Heart left ventricle (tissue), 16 donors: ENCODE measurements at regions not wholly inside any gene's neighbourhood (a gene's known extent, or its start where the extent isn't known, plus 50 kb on each side); places are given as distances from the start of the nearest gene placed in this dataset.

Experiments
- ATAC-seq, 4 donors: fragments of 200-7000 bp; cut with Tn5 transposase; one replicate each; pipeline ENCODE4 v1.9.1; 2020 to 2022; ENCODE audit warnings: moderate library complexity in 4 of 4, mild to moderate bottlenecking in 3 of 4, moderate number of reproducible peaks in 1 of 4
- DNase-seq, 5 donors: peaks; one replicate each; pipeline ENCODE4 v3.0.0-alpha.2; 2020
- H3K27ac ChIP-seq, 12 donors: fragments of 200-600 bp; sonication (generic) in 4 of 12; one replicate each; pipeline versions ENCODE4 v1.5.0 to v1.8.0; 2016 to 2022; ENCODE audit warnings: mild to moderate bottlenecking in 2 of 12
- H3K27me3 ChIP-seq, 9 donors: fragments of 200-600 bp; sonication (generic) in 2 of 9; one replicate each; pipeline versions ENCODE4 v1.5.1 to v1.8.0; 2016 to 2022; ENCODE audit warnings: mild to moderate bottlenecking in 3 of 9
- H3K36me3 ChIP-seq, 9 donors: fragments of 200-600 bp; sonication (generic) in 2 of 9; one replicate each; pipeline versions ENCODE4 v1.5.0 to v1.8.0; 2018 to 2022; ENCODE audit warnings: mild to moderate bottlenecking in 2 of 9
- H3K4me1 ChIP-seq, 12 donors: fragments of 200-600 bp; sonication (generic) in 4 of 12; one replicate each; pipeline versions ENCODE4 v1.5.0 to v1.8.0; 2016 to 2022; ENCODE audit warnings: mild to moderate bottlenecking in 3 of 12
- H3K4me3 ChIP-seq, 12 donors: fragments of 200-600 bp; sonication (generic) in 4 of 12; one replicate each; pipeline versions ENCODE4 v1.5.0 to v1.8.0; 2017 to 2022; ENCODE audit warnings: mild to moderate bottlenecking in 9 of 12, moderate library complexity in 4 of 12
- H3K9me3 ChIP-seq, 12 donors: fragments of 200-600 bp; sonication (generic) in 4 of 12; one replicate each; pipeline versions ENCODE4 v1.5.0 to v1.8.0; 2016 to 2022; ENCODE audit warnings: mild to moderate bottlenecking in 1 of 12
- POLR2A ChIP-seq, 2 donors: fragments of 450-650 bp; IDR thresholded peaks; one replicate each; pipeline ENCODE4 v1.6.1; 2017; ENCODE audit warnings: antibody characterized with exemption in 2 of 2, mild to moderate bottlenecking in 2 of 2, moderate library complexity in 2 of 2
- WGBS, 4 donors: extraction: QIAGEN DNeasy Blood & Tissue Kit in 2 of 4; methylation state at CpG; one replicate each; pipeline versions ENCODE4 v1.1.5 to v1.1.7; 2013 to 2018; 5-methylcytosine and 5-hydroxymethylcytosine counted together
- intact Hi-C, 10 donors: fragments of 100-400 bp; cut with DNase I; formaldehyde crosslinking; loops; one replicate each; pipeline versions ENCODE4 v1.11.1 to v1.14.2; 2022
- TF ChIP-seq, protein P1 (sequence below), 12 donors: fragments of 200-600 bp; sonication (generic) in 4 of 12; IDR thresholded peaks; one replicate each; pipeline versions ENCODE4 v1.5.0 to v1.8.0; 2018 to 2022; ENCODE audit warnings: antibody characterized with exemption in 12 of 12, mild to moderate bottlenecking in 5 of 12
- donor health status: ischemic (EF 13 %, LVEDD 7.1; RV severe dilation, severe dysfunction).
- donor health status: healthy with polysubstance abuse.
- donor health status: DM: no; HTN: yes; CAD: no.
- donor health status: DM: no; HTN: no; CAD: no.
- donor health status: ischemic (EF 25% LVEDD 6.9; RV normal size, moderate dysfunction).
- donor health status: ischemic (EF 25% LVEDD 5.7; RV mildly dilated, moderate dysfunction).
- donor health status: healthy.
- donor health status: DM: yes; HTN: yes; CAD: no.
- donor health status: ischemic (EF 35%, LVEDD 5.7; RV mildly dilated, moderate dysfunction).
- donor health status: nonischemic (EF 11% LVEDD 7.7; RV severe dilation, severe dysfunction).
- donor health status: DM: yes; HTN: yes; CAD: no.
- donor health status: PGD.
- donor health status: ischemic (EF 29% LVEDD 5.4; RV normal size, mild dysfunction).
- donor health status: nonischemic (EF 23%, LVEDD 6.1; RV moderate dilation, normal function).

DNA sequence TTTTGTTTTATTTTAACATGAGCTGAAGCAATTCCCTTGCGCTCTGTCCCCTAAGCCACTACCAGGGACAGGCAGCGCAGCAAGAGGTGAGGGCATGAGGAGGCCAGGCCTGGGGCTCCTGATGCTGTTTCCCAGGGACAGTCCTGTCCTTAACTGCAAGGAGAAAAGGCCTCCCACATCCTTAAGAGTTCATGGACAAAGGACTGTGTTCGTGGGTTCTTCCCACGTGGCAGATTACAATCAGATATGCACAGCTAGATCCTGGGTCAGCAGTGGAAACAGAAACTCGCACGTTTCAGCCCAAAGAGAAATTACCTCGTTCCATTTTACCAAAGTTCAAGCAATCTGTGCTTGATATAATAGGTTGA is 85.8 kb downstream of the MIS18A start:
- DNase-seq (no peak), ATAC-seq (no peak)
- Histone ChIP-seq H3K36me3 (no peaks in the 10 kb centered on the region), H3K27ac (no peak overlapping the region), H3K9me3 (no peaks in the 10 kb centered on the region), H3K4me3 (no peak overlapping the region), H3K27me3 (no peaks in the 10 kb centered on the region), H3K4me1 (peaks cover 0 to 6% (median 0%) of the 10 kb centered on the region in 12 donors)
- TF ChIP-seq, protein P1, sequence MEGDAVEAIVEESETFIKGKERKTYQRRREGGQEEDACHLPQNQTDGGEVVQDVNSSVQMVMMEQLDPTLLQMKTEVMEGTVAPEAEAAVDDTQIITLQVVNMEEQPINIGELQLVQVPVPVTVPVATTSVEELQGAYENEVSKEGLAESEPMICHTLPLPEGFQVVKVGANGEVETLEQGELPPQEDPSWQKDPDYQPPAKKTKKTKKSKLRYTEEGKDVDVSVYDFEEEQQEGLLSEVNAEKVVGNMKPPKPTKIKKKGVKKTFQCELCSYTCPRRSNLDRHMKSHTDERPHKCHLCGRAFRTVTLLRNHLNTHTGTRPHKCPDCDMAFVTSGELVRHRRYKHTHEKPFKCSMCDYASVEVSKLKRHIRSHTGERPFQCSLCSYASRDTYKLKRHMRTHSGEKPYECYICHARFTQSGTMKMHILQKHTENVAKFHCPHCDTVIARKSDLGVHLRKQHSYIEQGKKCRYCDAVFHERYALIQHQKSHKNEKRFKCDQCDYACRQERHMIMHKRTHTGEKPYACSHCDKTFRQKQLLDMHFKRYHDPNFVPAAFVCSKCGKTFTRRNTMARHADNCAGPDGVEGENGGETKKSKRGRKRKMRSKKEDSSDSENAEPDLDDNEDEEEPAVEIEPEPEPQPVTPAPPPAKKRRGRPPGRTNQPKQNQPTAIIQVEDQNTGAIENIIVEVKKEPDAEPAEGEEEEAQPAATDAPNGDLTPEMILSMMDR (IDR thresholded peaks at IDR 0.05), result no peak
- no peak for TF ChIP-seq POLR2A (IDR thresholded peaks at IDR 0.05)
- intact Hi-C loops, result no loop called here
- WGBS, 4 donors, result 72 to 77% (median 74%) methylated on average over 7 of the region's 7 CpGs

GRCh38 chr21:32192291-32193097 is 86.4 kb downstream of the MIS18A start:
- TF ChIP-seq, protein P1 (IDR thresholded peaks at IDR 0.05), result no peak
- no peak for TF ChIP-seq POLR2A (IDR thresholded peaks at IDR 0.05)
- intact Hi-C loops, result no loop called here
- 84 to 88% (median 84%) methylated on average over 13 of the region's 13 CpGs for WGBS, 4 donors

DNA sequence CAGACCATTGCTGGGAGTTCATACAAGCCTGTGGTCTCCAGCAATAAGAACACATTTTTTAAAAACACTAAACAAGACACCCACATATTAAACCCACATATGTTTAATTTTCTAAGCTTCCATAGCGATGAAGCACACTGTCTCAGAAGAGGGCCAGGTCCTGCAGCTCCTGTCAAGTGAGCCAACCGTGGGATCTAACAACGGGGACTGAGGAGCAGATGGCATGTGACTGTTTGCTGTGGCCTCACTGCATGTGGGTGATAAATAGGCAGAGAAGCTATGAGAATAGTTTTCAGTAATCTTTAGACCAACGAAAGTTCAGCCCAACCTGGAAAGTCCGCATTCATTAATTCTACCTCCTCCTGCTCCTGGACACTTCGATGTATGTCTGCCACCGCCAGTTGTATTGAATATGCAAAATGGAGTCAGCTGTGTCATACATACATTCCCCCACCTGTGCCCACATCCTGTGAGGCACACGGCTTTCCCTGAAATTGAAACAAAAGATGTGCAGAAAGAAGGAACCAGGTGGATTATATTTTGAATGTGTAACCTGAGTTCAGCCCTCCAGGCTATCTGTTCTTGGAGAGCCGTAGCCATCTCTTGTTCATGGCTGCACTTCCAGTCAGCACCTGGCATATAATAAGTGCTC is 88.2 kb downstream of the MIS18A start:
- peaks cover 0 to 3% (median 0%) of the 10 kb centered on the region in 12 donors for H3K4me1 ChIP-seq
- H3K9me3 ChIP-seq, result no peaks in the 10 kb centered on the region
- ATAC-seq (no peak), DNase-seq (no peak)
- intact Hi-C loops, result no loop called here
- no peaks in the 10 kb centered on the region for H3K27me3 ChIP-seq
- no peak overlapping the region for H3K4me3 ChIP-seq
- H3K27ac ChIP-seq, result no peak overlapping the region
- TF ChIP-seq, protein P1 (IDR thresholded peaks at IDR 0.05), result no peak
- TF ChIP-seq POLR2A (IDR thresholded peaks at IDR 0.05), result no peak
- no peaks in the 10 kb centered on the region for H3K36me3 ChIP-seq
- 76 to 84% (median 80%) methylated on average over 9 of the region's 9 CpGs for whole genome bisulfite sequencing, 4 donors

More at GRCh38 chr21:32192291-32193097, 86.4 kb downstream of the MIS18A start:
- Histone ChIP-seq H3K9me3 (no peaks in the 10 kb centered on the region), H3K36me3 (no peaks in the 10 kb centered on the region), H3K4me1 (peaks cover 0 to under 1% (median 0%) of the 10 kb centered on the region in 12 donors), H3K27me3 (no peaks in the 10 kb centered on the region), H3K4me3 (no peak overlapping the region), H3K27ac (no peak overlapping the region)
- ATAC-seq (no peak), DNase-seq (no peak)

DNA sequence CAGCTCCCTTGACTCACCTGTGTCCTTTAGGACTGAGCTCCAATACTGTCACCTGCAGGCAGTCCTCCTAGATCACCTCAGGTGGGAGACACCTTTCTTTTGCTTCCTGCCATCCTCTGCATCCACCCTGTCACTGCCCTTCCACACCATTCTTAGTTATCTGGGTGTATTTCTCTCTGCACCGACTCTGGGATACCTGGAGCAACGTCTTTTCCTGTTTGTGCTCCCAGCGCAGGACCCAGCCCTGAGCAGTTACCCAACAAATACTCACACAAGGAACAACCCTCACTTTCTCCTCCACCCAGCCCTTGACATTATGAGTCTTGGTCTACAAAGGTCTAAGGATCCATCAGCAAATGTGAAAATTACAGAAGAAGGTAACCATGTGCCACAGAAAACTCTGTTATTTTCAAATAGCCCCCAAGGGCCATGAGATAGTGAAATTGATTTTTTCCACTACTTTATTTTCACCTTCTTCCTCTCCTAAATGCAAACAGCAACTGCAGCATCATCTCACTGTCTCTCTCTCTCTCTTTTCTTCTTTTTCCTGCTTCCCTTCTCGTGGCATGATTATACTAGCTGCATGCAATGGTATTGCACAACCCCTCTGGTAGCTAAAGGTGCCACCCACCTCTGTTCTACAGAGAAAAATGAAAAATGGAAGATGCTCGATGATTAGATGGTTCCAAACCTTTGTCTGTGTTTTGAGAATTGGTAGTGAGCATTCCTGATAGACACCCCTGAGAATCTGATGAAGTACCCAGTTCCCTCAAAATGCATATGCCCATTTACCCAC is 89.0 kb downstream of the MIS18A start:
- 84 to 87% (median 85%) methylated on average over 5 of the region's 5 CpGs for WGBS, 4 donors
- no peak for DNase-seq
- intact Hi-C loops, result no loop called here
- H3K27ac ChIP-seq, result no peak overlapping the region
- H3K4me1 ChIP-seq, result peaks cover 0 to 3% (median 0%) of the 10 kb centered on the region in 12 donors
- no peaks in the 10 kb centered on the region for H3K9me3 ChIP-seq
- ATAC-seq, result no peak
- TF ChIP-seq, protein P1 (IDR thresholded peaks at IDR 0.05), result no peak
- TF ChIP-seq POLR2A (IDR thresholded peaks at IDR 0.05), result no peak
- no peaks in the 10 kb centered on the region for H3K36me3 ChIP-seq
- H3K4me3 ChIP-seq, result no peak overlapping the region
- no peaks in the 10 kb centered on the region for H3K27me3 ChIP-seq
